DOHH2 (cell line): ENCODE measurements at regions not wholly inside any gene's neighbourhood (a gene's known extent, or its start where the extent isn't known, plus 50 kb on each side); places are given as distances from the start of the nearest gene placed in this dataset.
A peak's percentile ranks its signal among the peaks of the same experiment; 100 is the strongest.

Source experiments
- H3F3A ChIP-seq: fragments of 200-600 bp; sonication (generic), shearing (Covaris generic); 2 replicates; pipeline ENCODE4 v1.6.0; 2016; ENCODE audit warnings: antibody characterized with exemption, mild to moderate bottlenecking; ENCODE audit not compliant: control insufficient read depth, insufficient read depth
- H3K27ac ChIP-seq: fragments of 200-600 bp; sonication (generic); 2 replicates; pipeline ENCODE4 v1.5.1; 2014; ENCODE audit warnings: low read depth, mild to moderate bottlenecking, low read length, moderate library complexity
- H3K27me3 ChIP-seq: fragments of 200-600 bp; sonication (generic); 2 replicates; pipeline ENCODE4 v1.6.1; 2014; ENCODE audit warnings: mild to moderate bottlenecking, low read length, mixed read lengths; ENCODE audit not compliant: control insufficient read depth
- H3K36me3 ChIP-seq: fragments of 200-600 bp; sonication (generic); 2 replicates; pipeline ENCODE4 v1.6.1; 2014; ENCODE audit warnings: mild to moderate bottlenecking, low read length, moderate library complexity, mixed read lengths; ENCODE audit not compliant: control insufficient read depth
- H3K4me1 ChIP-seq: fragments of 200-600 bp; sonication (generic); 2 replicates; pipeline ENCODE4 v1.6.1; 2014; ENCODE audit warnings: mild to moderate bottlenecking, low read length, mixed read lengths; ENCODE audit not compliant: control insufficient read depth
- H3K4me2 ChIP-seq: fragments of 200-600 bp; sonication (generic); 2 replicates; pipeline ENCODE4 v1.6.0; 2014; ENCODE audit warnings: mild to moderate bottlenecking, low read length, moderate library complexity
- H3K4me3 ChIP-seq: fragments of 200-600 bp; sonication (generic); 2 replicates; pipeline ENCODE4 v1.5.1; 2014; ENCODE audit warnings: mild to moderate bottlenecking, low read length, mixed read lengths
- H3K79me2 ChIP-seq: fragments of 200-600 bp; sonication (generic); 2 replicates; pipeline ENCODE4 v1.6.1; 2014; ENCODE audit warnings: mild to moderate bottlenecking, low read length, mixed read lengths; ENCODE audit not compliant: control insufficient read depth
- H3K9me2 ChIP-seq: fragments of 200-600 bp; sonication (generic); replicated peaks from 2 replicates; pipeline ENCODE4 v1.6.1; 2014; ENCODE audit warnings: mild to moderate bottlenecking, low read length, mixed read lengths; ENCODE audit not compliant: control insufficient read depth
- H3K9me3 ChIP-seq: fragments of 200-600 bp; sonication (generic); 2 replicates; pipeline ENCODE4 v1.6.1; 2014; ENCODE audit warnings: antibody characterized with exemption, low read length, mixed read lengths; ENCODE audit not compliant: control insufficient read depth, insufficient read depth
- H4K20me1 ChIP-seq: fragments of 200-600 bp; sonication (generic); 2 replicates; pipeline ENCODE4 v1.6.0; 2014; ENCODE audit warnings: low read depth, mild to moderate bottlenecking, antibody characterized with exemption, low read length, moderate library complexity; ENCODE audit not compliant: control insufficient read depth, insufficient read depth
- CTCF ChIP-seq: fragments of 200-600 bp; sonication (generic); IDR thresholded peaks from one replicate; pipeline ENCODE4 v1.5.1; 2014; ENCODE audit warnings: antibody characterized with exemption, mild to moderate bottlenecking, low read depth, low read length; ENCODE audit not compliant: poor library complexity, severe bottlenecking
- EZH2phosphoT487 ChIP-seq: fragments of 200-600 bp; sonication (generic); IDR thresholded peaks from 2 replicates; pipeline ENCODE4 v1.6.1; 2017; ENCODE audit warnings: borderline replicate concordance, mild to moderate bottlenecking, antibody characterized with exemption, low read length, moderate library complexity, mixed read lengths

DNA sequence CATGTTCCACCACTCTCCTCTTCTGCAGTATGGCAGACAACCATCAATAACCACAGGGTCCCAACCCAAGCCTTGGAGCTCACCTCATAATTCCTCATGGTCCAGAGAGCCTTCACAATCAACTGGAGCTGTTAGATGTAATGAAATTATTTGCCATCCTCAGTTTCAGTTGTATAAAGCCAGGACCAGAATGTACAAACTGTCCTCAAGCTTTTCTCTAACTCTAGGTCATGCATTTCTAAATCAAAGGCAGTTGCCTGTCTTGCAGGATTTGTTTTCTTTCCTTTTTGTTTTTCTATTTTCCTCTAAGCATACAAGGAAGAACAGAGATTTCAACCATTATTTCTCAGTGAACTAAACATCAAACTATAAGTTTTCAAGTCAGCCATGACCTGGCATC is 182.5 kb upstream of the SERP2 start:
- Histone ChIP-seq H3K4me3 (no peak overlapping the region), H3K4me2 (no peak overlapping the region)

DNA sequence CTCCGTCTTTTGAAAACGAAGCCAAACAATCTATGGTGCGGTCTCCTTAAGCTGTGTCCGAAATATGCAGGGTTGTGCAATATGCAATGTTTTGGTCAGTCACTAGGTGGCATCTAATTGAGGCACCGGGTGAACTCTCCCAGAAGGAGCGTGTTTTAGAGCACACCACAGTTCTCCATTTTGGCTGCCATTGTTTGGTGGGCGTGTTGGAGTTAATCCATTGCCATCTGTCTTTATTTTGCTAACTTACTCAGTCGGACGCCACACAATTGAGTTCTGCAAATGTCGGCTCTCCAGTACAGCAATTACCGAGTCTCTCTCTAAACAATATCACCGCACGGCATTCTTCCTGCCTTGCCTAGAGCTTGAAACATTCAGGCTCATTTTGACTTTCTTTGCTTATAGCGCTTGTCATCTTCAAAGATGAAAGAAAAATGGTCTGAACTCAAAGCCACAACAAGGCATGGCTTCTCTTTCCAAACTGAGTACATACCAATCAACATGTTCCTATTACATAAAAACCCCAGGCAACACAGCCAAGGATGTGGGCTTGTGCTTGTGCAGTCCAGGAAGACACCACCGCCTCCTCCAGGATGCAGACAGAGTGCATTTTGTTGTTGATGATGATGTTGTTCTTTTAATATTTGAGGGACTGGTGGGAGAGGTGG is 182.0 kb upstream of the SERP2 start:
- no peaks in the 10 kb centered on the region for H3K79me2 ChIP-seq
- no peaks in the 10 kb centered on the region for H3K9me2 ChIP-seq
- no peak overlapping the region for H3K27ac ChIP-seq
- H3K27me3 ChIP-seq, result no peaks in the 10 kb centered on the region
- no peaks in the 10 kb centered on the region for H3K9me3 ChIP-seq
- no peak overlapping the region for H3K4me2 ChIP-seq
- H3K4me3 ChIP-seq, result no peak overlapping the region
- no peaks in the 10 kb centered on the region for H4K20me1 ChIP-seq
- H3K36me3 ChIP-seq, result no peaks in the 10 kb centered on the region
- peaks cover 4% of the 10 kb centered on the region; the same call in 1 of the 2 replicates for H3K4me1 ChIP-seq
- H3F3A ChIP-seq, result no peaks in the 10 kb centered on the region
- peak; percentile 72 for TF ChIP-seq CTCF
- no peak for TF ChIP-seq EZH2phosphoT487

More for the DNA sequence above, 182.5 kb upstream of the SERP2 start:
- H3K4me1 ChIP-seq, result peaks cover 2% of the 10 kb centered on the region; the same call in 1 of the 2 replicates
- H3K27me3 ChIP-seq, result no peaks in the 10 kb centered on the region
- no peaks in the 10 kb centered on the region for H3F3A ChIP-seq
- no peaks in the 10 kb centered on the region for H4K20me1 ChIP-seq
- no peaks in the 10 kb centered on the region for H3K36me3 ChIP-seq
- TF ChIP-seq EZH2phosphoT487 (no peak), CTCF (no peak)
- no peak overlapping the region for H3K27ac ChIP-seq
- no peaks in the 10 kb centered on the region for H3K79me2 ChIP-seq
- H3K9me2 ChIP-seq, result no peaks in the 10 kb centered on the region
- H3K9me3 ChIP-seq, result no peaks in the 10 kb centered on the region

DNA sequence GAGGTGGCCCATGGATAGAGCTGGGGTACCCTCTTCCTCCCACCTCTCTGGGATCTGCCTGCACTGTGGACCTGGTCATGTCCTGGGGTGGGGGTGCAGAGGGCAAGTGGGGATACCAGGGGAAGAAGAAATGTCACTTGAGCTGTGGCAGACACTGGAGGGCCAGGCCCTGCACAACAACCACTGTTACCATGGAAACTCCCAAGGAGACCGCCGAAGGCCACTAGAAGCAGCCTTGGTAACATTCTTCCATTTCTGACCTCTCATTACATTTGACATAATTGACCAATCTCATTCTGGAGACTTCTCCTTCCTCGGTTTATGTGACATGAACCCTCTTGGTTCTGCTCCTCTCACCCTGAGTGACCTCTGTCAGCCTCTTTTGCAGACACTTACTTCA is 179.9 kb upstream of the SERP2 start:
- Histone ChIP-seq H3K36me3 (no peaks in the 10 kb centered on the region), H4K20me1 (no peaks in the 10 kb centered on the region), H3K79me2 (no peaks in the 10 kb centered on the region), H3K9me3 (no peaks in the 10 kb centered on the region), H3K27me3 (no peaks in the 10 kb centered on the region), H3K27ac (no peak overlapping the region), H3K9me2 (no peaks in the 10 kb centered on the region), H3K4me2 (no peak overlapping the region), H3K4me3 (no peak overlapping the region), H3F3A (no peaks in the 10 kb centered on the region), H3K4me1 (peaks cover 4% of the 10 kb centered on the region; the same call in 1 of the 2 replicates)
- no peak for TF ChIP-seq CTCF
- no peak for TF ChIP-seq EZH2phosphoT487
